H9 (cell line): ENCODE measurements at regions not wholly inside any gene's neighbourhood (a gene's known extent, or its start where the extent isn't known, plus 50 kb on each side); places are given as distances from the start of the nearest gene placed in this dataset.

Experiments
- DNase-seq: peaks from one replicate; pipeline ENCODE4 v3.0.0-alpha.2; 2017
- H2AFZ ChIP-seq: one replicate; pipeline ENCODE4 v1.6.1; 2013; ENCODE audit warnings: mild to moderate bottlenecking, low read length, control low read depth, moderate library complexity
- H2AK5ac ChIP-seq: 2 replicates; pipeline ENCODE4 v1.6.1; 2013; ENCODE audit warnings: low read length, control low read depth, mixed read lengths; ENCODE audit not compliant: insufficient read length
- H2BK120ac ChIP-seq: one replicate; pipeline ENCODE4 v1.6.1; 2013; ENCODE audit warnings: low read depth, mild to moderate bottlenecking, low read length, control low read depth, inconsistent platforms; ENCODE audit not compliant: poor library complexity, severe bottlenecking
- H2BK12ac ChIP-seq: 2 replicates; pipeline ENCODE4 v1.6.1; 2013; ENCODE audit warnings: low read length, control low read depth, mixed read lengths, low read depth; ENCODE audit not compliant: insufficient read length
- H2BK15ac ChIP-seq: 2 replicates; pipeline ENCODE4 v1.6.1; 2013; ENCODE audit warnings: low read depth, low read length, control low read depth
- H2BK20ac ChIP-seq: one replicate; pipeline ENCODE4 v1.6.1; 2013; ENCODE audit warnings: low read depth, mild to moderate bottlenecking, low read length, control low read depth, inconsistent platforms; ENCODE audit not compliant: poor library complexity, severe bottlenecking
- H2BK5ac ChIP-seq: 2 replicates; pipeline ENCODE4 v1.6.1; 2013; ENCODE audit warnings: low read length, control low read depth, mixed read lengths; ENCODE audit not compliant: insufficient read length
- H3K14ac ChIP-seq: 2 replicates; pipeline ENCODE4 v1.6.1; 2013; ENCODE audit warnings: low read length, control low read depth; ENCODE audit not compliant: insufficient read depth
- H3K18ac ChIP-seq: 2 replicates; pipeline ENCODE4 v1.6.1; 2013; ENCODE audit warnings: low read depth, mild to moderate bottlenecking, mixed read lengths, low read length, control low read depth; ENCODE audit not compliant: insufficient read length
- H3K23ac ChIP-seq: 2 replicates; pipeline ENCODE4 v1.6.1; 2013; ENCODE audit warnings: low read length, control low read depth, mixed read lengths, low read depth; ENCODE audit not compliant: insufficient read length
- H3K23me2 ChIP-seq: 2 replicates; pipeline ENCODE4 v1.6.1; 2013; ENCODE audit warnings: low read depth, mild to moderate bottlenecking, mixed read lengths, low read length, control low read depth; ENCODE audit not compliant: insufficient read length, poor library complexity, severe bottlenecking
- H3K27ac ChIP-seq: 2 replicates; pipeline ENCODE4 v1.5.1; 2013; ENCODE audit warnings: low read length, control low read depth, mixed read lengths, low read depth; ENCODE audit not compliant: insufficient read length
- H3K27me3 ChIP-seq: 2 replicates; pipeline ENCODE4 v1.6.1; 2013; ENCODE audit warnings: low read length, control low read depth, inconsistent platforms; ENCODE audit not compliant: insufficient read depth
- H3K4ac ChIP-seq: 2 replicates; pipeline ENCODE4 v1.6.1; 2013; ENCODE audit warnings: low read depth, mild to moderate bottlenecking, control low read depth, inconsistent platforms, low read length, moderate library complexity
- H3K4me1 ChIP-seq: 2 replicates; pipeline ENCODE4 v1.6.1; 2013; ENCODE audit warnings: low read length, control low read depth, inconsistent platforms; ENCODE audit not compliant: insufficient read depth
- H3K4me2 ChIP-seq: 2 replicates; pipeline ENCODE4 v1.6.1; 2013; ENCODE audit warnings: low read length, control low read depth, mixed read lengths; ENCODE audit not compliant: insufficient read length, insufficient read depth
- H3K56ac ChIP-seq: 2 replicates; pipeline ENCODE4 v1.6.1; 2013; ENCODE audit warnings: low read depth, mild to moderate bottlenecking, mixed read lengths, low read length, control low read depth; ENCODE audit not compliant: insufficient read length
- H3K79me1 ChIP-seq: 2 replicates; pipeline ENCODE4 v1.6.1; 2013; ENCODE audit warnings: low read depth, mild to moderate bottlenecking, moderate library complexity, low read length, control low read depth, inconsistent platforms; ENCODE audit not compliant: insufficient read depth, poor library complexity, severe bottlenecking
- H3K79me2 ChIP-seq: 2 replicates; pipeline ENCODE4 v1.6.1; 2013; ENCODE audit warnings: low read length, control low read depth, inconsistent platforms; ENCODE audit not compliant: insufficient read depth
- H3K9ac ChIP-seq: 2 replicates; pipeline ENCODE4 v1.6.1; 2013; ENCODE audit warnings: low read length, control low read depth, mixed read lengths; ENCODE audit not compliant: insufficient read length; ENCODE audit errors: extremely low read depth
- H3K9me3 ChIP-seq: one replicate; pipeline ENCODE4 v1.6.1; 2013; ENCODE audit warnings: low read depth, low read length, inconsistent platforms; ENCODE audit not compliant: control insufficient read depth
- H3T11ph ChIP-seq: one replicate; pipeline ENCODE4 v1.6.1; 2013; ENCODE audit warnings: mild to moderate bottlenecking, low read length, control low read depth, inconsistent platforms
- H4K20me1 ChIP-seq: one replicate; pipeline ENCODE4 v1.6.1; 2013; ENCODE audit not compliant: control insufficient read depth, insufficient read length, insufficient read depth
- H4K5ac ChIP-seq: 2 replicates; pipeline ENCODE4 v1.6.1; 2013; ENCODE audit warnings: low read depth, mild to moderate bottlenecking, mixed read lengths, low read length, control low read depth; ENCODE audit not compliant: insufficient read length
- H4K8ac ChIP-seq: replicated peaks from 2 replicates; pipeline ENCODE4 v1.6.1; 2013; ENCODE audit warnings: low read length, control low read depth, mixed read lengths, low read depth; ENCODE audit not compliant: insufficient read length
- H4K91ac ChIP-seq: 2 replicates; pipeline ENCODE4 v1.6.1; 2013; ENCODE audit warnings: low read depth, mild to moderate bottlenecking, moderate library complexity, mixed read lengths, low read length, control low read depth; ENCODE audit not compliant: insufficient read length
- H3K27ac Mint-ChIP-seq, 3 experiments: 2 replicates in 2 of 3; 3 replicates in 1 of 3; pipeline ENCODE4 v1.8.0; 2020 to 2021; ENCODE audit warnings: mixed read lengths in 3 of 3, mild to moderate bottlenecking in 1 of 3, moderate library complexity in 1 of 3
- H3K27me3 Mint-ChIP-seq: 2 replicates; pipeline ENCODE4 v1.8.0; 2021; ENCODE audit warnings: low read depth, mild to moderate bottlenecking, moderate library complexity, mixed read lengths
- H3K36me3 Mint-ChIP-seq, 3 experiments: 2 replicates in 2 of 3; 3 replicates in 1 of 3; pipeline ENCODE4 v1.8.0; 2020 to 2021; ENCODE audit warnings: low read depth in 3 of 3, mixed read lengths in 3 of 3; ENCODE audit not compliant: insufficient read depth in 1 of 3
- H3K4me1 Mint-ChIP-seq, 2 experiments: 2 replicates each; pipeline ENCODE4 v1.8.0; 2020; ENCODE audit warnings: mixed read lengths in 2 of 2
- H3K4me3 Mint-ChIP-seq, 2 experiments: 2 replicates in 1 of 2; 3 replicates in 1 of 2; pipeline ENCODE4 v1.8.0; 2020 to 2021; ENCODE audit warnings: mild to moderate bottlenecking in 2 of 2, mixed read lengths in 2 of 2, moderate library complexity in 1 of 2
- H3K9me3 Mint-ChIP-seq, 2 experiments: 2 replicates in 1 of 2; 3 replicates in 1 of 2; pipeline ENCODE4 v1.8.0; 2020; ENCODE audit warnings: mild to moderate bottlenecking in 2 of 2, mixed read lengths in 2 of 2, moderate library complexity in 1 of 2
- CTCF ChIP-seq: fragments of 200-600 bp; sonication (generic); conservative IDR thresholded peaks from 3 replicates; pipeline ENCODE4 v1.8.0; 2021; ENCODE audit warnings: antibody characterized with exemption, mild to moderate bottlenecking
- WGBS: extraction: QIAGEN DNeasy Blood & Tissue Kit; methylation state at CpG from one replicate; pipeline ENCODE4 v1.1.7; 2013; ENCODE audit warnings: missing lambda C conversion rate, low lambda C conversion rate, mixed read lengths; ENCODE audit not compliant: insufficient read length; ENCODE audit errors: extremely low coverage; 5-methylcytosine and 5-hydroxymethylcytosine counted together

GRCh38 chr11:23944923-23945322 lies 551.9 kb upstream of the LUZP2 start:
- WGBS: no CpG with 5 or more reads among the region's 2 CpGs
- Histone ChIP-seq H2BK5ac (no peak overlapping the region), H2AK5ac (no peak overlapping the region), H3K4ac (no peak overlapping the region), H3K56ac (no peak overlapping the region), H2AFZ (no peak overlapping the region), H2BK15ac (no peak overlapping the region), H3K18ac (no peak overlapping the region), H3K4me2 (no peak overlapping the region), H3T11ph (no peak overlapping the region), H3K27ac (no peak overlapping the region), H3K79me1 (no peaks in the 10 kb centered on the region), H3K14ac (no peak overlapping the region), H3K23me2 (no peaks in the 10 kb centered on the region), H2BK20ac (no peak overlapping the region), H4K91ac (no peak overlapping the region), H3K9ac (no peak overlapping the region), H2BK120ac (no peak overlapping the region), H4K5ac (no peak overlapping the region), H4K20me1 (no peaks in the 10 kb centered on the region), H3K27me3 (no peaks in the 10 kb centered on the region), H4K8ac (no peak overlapping the region), H3K9me3 (no peaks in the 10 kb centered on the region), H3K23ac (no peak overlapping the region), H3K4me1 (no peaks in the 10 kb centered on the region), H2BK12ac (no peak overlapping the region), H3K79me2 (no peaks in the 10 kb centered on the region)
- no peak for TF ChIP-seq CTCF
- Mint-ChIP-seq H3K9me3 (no peaks in the 10 kb centered on the region; a peak in 1 of 5 replicates), H3K27me3 (no peaks in the 10 kb centered on the region), H3K4me3 (no peak overlapping the region), H3K36me3 (no peaks in the 10 kb centered on the region; a peak in 1 of 7 replicates), H3K27ac (no peak overlapping the region), H3K4me1 (no peaks in the 10 kb centered on the region)
- no peak for DNase-seq
